T-helper 2 cell treated with Interferon-gamma antibody and Interleukin-4, amounts not matched to agents 100 ng/mL and 5 ng/mL, for 36 hours (primary cell): ENCODE measurements at regions not wholly inside any gene's neighbourhood (a gene's known extent, or its start where the extent isn't known, plus 50 kb on each side); places are given as distances from the start of the nearest gene placed in this dataset.
"Not testable (repeated sequence)": the region's sequence is repeated elsewhere in the genome, so short reads cannot be mapped to it uniquely, and the experiment has no call there.

ENCODE experiments used
- intact Hi-C: fragments of 100-400 bp; cut with micrococcal nuclease; formaldehyde crosslinking; loops from one replicate; pipeline ENCODE4 v1.15.1; 2023

DNA sequence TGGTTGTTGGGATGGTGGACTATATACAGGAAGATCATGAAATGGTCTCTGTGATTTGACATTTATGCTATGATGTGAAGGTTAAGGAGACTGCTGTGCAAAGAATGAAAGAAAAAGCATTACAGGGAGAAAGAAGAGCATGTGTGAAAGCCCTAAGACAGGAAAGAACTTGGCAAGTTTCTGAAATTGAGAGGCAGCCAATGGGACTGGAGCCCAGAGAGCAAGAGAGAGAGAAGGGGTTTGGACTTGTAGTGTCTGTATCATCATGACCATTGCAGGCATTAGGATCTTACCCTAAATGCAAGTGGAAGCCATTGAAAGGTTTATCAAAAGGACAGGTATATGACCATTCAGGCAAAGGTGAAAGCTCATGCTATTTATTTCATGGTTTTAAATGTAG is 147.1 kb downstream of the NAA11 start:
- intact Hi-C loops: no loop called here

DNA sequence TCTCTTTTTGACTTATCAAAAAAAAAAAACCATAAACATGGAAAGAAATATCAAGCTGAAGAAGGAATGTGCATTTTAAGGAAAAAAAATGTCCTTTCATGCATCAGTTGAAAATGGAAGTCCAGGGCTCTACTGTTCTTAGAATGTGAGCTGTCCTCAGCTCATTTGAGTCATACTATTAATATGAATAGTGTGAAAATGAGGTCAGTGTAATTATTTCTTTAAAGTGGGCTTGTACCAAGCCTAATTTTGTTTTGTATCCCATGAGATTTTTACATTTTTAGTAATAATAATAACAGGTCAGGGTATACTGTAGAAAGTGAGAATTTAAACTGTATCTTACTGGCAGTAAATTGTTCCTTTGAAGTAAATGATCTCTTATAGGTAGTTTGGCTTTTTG is 148.5 kb downstream of the NAA11 start:
- intact Hi-C loops: no loop called here

DNA sequence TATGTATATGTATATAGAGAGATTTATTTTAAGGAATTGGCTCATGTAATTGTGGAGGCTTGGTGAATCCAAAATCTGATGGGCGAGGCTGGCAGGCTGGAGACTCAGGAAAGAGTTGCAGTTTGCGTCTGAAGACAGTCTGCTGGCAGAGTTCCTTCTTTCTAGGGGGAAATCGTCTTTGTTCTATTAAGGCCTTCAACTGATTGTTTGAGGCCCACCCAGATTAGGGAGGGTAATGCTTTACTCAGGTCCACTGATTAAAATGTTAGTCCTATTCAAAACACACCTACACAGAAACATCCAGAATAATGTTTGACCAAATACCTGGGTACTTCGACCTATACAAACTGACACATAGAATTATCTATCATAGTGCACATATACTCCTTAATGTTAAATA is 149.5 kb downstream of the NAA11 start:
- intact Hi-C loops: no loop called here

DNA sequence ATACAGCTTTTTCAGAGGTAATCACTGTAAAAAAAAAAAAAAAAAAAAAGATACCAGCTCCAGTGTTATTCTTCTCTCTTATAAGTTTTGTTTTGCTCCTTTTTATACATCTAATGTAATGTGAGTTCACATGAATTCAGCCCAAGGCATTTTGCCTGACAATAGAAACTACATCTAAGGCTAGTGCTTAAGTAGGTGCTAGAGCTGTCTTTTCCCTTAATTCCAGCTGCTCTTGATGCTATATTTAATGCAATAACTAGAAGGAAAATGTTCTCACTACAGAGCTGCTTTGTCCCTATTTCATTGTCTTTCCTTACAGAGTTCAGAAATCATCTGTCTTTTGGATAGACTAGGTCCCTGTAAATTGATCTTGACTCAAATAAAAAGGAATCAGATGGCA is 150.1 kb downstream of the NAA11 start:
- intact Hi-C loops: no loop called here

DNA sequence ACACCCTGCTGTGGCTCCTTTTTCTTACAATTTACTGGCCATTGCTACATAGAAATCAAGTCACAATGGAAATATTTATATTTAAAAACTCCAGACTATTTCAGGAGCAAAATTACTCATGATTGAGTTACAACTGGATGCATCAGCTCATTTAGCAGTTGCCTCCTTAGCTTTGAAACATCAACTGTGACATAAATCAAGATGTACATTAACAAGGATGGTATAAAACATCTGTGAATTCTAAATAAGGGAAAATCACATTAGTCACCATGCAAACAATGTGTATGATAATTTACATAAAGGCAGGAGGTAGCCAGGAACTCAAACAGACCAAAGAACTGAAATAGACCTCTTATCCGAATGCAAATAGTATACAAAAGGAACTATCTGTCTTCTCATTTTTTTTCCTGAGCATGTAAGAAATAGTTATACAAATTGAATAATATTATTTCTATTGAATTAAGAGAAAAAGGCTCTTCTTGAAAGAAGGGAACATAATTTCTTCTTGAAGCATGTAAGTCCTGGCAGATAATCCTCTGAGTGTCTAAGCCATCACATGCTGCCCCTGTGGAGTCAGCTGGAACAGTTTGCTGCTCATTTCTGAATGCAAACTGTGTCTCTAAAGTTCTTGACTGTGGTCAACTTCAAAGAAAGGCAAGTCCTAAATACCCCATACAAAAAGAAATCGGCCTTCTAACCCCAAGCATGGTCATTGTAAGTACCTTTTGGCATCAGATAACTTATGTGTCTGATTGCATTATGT is 151.2 kb downstream of the NAA11 start:
- intact Hi-C loops: no loop called here

DNA sequence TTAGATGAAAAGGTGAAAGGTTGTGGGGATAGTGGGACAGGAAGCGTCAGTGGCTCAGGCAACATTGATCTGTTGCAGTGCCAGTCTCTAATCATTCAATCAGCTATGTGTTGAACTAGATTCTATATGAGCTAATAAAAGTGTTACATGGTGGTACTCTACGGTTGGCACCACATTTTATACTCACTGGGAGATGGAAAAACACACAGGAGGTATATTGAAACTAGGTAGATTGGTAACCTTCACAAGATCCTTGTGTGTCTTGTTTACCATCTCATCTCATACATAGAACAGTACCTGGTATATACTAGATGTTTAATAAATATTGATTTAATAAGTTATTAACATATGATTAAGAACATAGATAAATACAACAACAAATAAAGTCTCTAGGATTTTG is 152.7 kb downstream of the NAA11 start:
- intact Hi-C loops: no loop called here

DNA sequence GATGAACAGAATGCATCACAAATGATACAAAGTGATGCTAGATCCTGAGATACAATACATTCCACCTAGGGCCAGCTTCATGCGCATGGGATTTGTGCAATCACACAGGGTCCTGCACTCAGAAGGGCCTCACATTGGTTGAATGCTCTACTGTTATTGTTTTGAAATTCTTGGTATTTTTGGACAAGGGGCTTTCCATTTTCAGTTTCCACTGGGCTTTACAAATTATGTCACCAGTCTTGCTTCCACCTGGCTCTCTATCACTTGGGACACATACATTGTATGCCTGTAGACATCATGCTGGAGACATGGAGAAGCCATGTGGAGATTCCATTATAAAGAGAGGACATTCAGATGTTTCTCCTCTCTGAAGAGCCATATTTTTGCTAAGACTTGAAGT is 155.8 kb downstream of the NAA11 start:
- intact Hi-C loops: no loop called here

DNA sequence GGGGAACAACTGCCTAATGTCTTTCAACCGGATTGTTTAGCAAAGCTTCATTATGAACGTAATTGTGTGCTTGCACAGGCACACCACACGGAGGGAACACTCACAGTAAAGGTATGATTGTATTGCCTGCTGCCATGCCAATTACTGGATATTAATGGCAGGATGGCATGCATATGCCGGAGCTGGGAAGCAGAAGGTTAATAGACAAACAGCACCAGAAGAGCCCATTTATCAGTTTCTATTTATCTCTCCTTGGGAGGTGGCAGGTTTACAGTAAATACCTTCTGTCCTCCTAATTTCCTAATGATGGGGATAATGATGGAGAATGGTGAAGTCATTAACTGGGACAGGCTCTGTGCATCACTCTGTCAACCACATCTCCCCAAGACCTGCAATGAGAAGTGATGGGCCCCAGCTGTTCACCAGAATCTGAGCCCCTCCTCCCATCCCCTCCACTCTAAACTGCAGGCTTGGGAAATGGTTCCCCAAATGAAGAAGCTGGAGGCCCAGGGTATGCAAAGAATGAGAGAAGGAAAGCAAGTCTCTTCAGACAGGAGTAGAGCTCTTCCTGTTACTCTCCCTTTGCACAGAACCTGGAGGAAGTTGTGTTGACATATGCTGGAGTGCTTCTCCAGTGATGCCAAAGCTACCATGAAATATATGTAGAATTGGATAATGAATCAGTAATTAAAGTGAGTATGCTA is 160.8 kb downstream of the NAA11 start:
- intact Hi-C loops: no loop called here

DNA sequence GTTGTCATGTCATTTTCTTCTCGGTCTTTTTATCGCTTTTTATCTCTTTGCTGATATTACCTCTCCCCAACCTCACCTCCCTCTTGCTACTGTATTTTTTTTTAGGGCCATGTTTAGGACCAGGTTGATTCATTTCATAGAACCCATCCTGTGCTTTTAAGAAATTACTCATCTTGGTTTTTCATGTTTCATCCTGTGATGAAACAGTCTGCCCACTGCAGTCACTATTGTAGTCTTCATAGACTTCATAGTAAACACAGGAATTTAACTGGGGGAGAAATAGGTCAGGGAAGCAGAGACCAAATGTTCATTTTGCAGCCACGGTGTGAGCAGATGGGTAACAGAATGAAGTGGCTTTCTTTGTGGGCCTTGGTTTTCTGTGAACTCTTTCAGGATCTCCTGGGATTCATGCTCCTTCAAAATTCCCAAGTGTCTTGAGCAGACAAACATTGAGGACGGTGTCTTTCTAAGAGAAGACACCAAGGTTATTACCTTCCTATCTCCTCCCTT is 161.8 kb downstream of the NAA11 start:
- intact Hi-C loops: no loop called here

DNA sequence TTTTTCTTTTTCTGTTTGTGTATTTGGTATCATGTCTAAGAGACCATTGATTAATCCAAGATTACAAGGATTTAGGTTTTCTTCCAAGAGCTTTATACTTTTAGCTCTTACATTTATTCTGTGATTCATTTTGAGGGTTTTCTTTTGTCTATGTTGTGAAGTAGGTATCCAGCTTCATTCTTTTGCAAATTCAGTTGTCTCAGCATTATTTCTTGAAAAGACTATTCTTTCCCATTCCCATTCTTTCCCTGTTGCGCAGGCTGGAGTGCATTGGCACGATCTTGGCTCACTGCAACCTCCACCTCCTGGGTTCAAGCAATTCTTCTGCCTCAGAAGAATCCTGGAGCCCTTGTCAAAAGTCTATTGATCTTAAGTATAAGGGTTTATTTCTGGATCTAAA is 164.9 kb downstream of the NAA11 start:
- intact Hi-C loops: no loop called here

DNA sequence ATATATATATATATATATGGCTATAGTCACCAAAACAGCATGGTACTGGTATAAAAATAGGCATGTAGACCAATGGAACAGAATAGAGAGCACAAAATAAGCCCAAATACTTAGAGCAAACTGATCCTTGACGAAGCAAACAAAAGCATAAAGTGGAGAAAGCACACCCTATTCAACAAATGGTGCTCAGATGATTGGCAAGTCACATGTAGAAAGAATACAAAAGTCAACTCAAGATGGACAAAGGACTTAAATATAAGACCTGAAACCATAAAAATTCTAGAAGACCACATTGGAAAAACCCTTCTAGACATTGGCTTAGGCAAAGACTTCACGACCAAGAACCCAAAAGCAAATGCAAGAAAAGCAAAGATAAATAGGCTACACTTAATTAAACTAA is 167.2 kb downstream of the NAA11 start:
- intact Hi-C loops: not testable (repeated sequence)

DNA sequence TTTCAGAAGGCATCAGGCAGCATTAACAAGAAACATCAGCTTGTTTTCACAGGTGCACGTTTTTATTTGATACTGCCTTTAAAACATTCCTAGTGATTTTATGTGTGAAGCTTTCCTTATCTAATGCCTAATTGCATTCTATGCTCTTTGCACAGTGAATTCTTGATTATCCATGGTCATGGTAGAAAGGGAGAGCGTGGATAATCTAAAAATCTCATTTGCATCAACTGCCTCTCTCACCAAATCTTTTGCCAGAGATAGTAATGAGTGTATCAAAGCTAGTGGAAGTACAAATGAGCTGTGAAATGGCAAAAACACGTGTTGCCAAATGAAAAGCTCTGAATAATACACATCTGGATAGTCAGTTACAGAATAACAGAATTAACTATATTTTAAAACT is 170.5 kb downstream of the NAA11 start:
- intact Hi-C loops: no loop called here

DNA sequence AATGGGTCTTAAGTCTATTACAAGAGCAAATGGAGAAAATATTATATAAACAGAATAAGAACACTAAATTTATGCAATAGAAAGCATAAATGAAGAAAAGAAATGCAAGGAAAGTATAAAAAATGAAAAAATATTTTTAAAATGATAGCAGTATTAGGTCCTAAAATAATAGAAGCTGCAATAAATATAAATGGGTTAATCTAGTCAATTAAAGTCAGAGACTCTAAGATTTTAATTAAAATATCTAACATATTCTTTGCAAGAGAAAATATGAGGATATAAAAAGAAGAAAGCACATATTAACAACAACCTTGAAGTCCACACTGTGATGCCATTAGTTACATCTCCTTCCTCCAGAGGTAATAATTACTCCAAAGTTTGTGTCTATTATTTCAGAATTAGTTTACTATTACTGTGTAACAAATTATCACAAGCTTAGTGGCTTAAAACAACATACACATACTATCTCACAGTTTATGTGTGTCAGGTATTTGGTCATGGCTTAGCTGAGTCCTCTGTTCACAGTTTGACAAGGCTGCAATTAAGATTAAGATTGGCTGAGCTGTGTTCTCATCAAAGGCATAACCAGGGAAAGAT is 174.9 kb downstream of the NAA11 start:
- intact Hi-C loops: no loop called here

DNA sequence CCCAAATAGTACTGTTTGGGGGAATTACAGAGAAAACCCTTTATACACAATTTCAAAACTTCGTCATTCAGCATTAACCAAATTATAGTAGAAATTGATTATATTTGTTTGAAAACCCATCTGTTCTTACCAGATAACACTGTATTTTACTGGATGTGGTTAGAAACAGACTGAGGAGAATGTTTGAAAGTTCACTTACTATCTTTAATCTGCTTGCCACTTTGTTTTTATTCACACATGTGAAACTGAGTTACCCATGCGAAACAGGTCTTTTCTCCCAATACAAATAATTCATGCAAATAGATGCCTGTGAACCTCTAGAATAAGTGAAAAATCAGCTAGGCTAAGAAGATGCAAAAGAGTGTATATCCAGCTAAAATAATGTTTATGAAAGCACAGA is 177.5 kb downstream of the NAA11 start:
- intact Hi-C loops: no loop called here

DNA sequence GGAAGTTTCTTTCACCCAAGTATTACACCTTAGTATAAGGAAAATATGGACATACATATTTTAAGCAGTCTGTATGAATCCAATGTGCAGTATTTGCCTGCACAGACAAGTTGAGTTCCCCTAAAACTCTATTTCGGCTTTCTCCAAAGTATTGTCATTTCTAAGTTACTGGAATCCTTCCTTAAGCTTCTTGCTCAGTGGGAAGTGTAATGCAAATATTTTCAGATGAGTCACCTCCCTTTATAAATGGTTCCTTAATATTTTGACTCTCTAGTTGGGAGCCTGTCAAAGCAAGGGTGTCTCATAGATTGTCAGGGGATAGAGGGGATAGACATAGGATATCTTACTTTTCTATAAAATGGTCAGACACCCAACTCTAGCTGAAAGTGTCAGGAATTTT is 178.6 kb downstream of the NAA11 start:
- intact Hi-C loops: no loop called here

DNA sequence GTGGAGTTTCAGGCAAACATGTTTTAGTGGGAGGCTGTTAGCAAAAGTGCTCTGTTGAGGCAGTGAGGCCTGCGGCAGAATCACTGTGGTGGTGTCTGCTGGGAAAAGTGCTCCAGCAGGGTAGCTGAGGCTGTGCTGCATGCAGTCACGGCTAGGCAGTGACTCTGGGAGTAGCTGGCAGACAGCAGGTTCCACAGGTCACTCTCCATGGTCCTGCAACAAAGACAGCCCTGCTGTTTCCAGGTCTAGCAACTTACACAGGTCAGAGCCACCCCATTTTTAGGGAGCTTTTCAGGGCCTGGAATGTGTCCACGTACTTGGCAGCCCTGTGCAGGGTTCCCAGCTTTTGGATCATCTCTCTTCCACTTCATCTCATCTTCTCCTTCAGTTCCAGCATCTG is 184.3 kb downstream of the NAA11 start:
- intact Hi-C loops: no loop called here

DNA sequence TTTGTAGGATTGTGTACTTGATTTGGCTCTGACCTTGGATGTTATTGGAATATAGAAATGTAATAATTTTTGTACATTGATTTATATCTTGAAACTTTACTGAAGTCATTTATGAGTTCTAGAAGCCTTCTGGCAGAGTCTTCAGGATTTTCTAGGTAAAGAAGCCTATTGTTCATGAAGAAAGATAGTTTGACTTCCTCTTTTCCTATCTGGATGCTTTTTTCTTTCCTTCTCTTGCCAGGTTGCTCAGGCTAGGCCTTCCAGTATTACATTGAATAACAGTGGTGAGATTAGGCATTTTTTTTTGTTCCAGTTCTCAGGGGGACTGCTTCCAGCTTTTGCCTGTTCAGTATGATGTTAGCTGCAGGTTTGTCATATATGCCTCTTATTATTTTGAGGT is 191.1 kb downstream of the NAA11 start:
- intact Hi-C loops: no loop called here

DNA sequence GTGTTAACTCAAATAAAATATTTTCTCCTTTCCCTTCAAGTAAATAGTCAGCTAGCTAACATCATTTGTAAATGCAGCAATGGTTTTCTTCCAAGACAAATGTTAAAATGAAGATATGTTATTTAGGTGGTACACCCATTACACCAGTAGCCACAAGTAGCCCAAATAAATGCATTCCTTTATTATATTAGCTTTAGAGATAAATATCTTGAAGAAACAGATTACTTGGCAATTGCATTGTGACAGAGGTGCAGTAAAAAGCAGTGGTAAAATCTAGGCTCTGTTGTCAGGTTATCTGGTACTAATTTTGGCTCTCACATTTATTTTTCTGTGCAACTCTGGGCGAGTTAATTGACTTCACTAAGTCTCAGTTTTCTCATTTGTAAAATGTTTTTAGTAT is 193.0 kb downstream of the NAA11 start:
- intact Hi-C loops: no loop called here

DNA sequence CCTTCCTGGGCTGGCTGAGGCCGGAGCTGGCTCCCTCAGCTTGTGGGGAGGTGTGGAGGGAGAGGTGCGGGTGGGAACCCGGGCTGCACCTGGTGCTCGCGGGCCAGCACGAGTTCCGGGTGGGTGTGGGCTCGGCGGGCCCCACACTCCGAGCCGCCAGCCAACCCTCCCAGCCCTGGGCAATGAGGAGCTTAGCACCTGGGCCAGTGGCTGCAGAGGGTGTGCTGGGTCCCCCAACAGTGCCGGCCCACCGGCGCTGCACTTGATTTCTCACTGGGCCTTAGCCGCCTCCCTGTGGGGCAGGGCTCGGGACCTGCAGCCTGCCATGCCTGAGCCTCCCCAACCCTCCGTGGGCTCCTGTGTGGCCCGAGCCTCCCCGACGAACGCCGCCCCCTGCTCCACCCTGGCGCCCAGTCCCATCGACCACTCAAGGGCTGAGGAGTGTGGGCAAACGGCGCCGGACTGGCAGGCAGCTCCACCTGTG is 182.7 kb upstream of the PAQR3 start:
- intact Hi-C loops: no loop called here

DNA sequence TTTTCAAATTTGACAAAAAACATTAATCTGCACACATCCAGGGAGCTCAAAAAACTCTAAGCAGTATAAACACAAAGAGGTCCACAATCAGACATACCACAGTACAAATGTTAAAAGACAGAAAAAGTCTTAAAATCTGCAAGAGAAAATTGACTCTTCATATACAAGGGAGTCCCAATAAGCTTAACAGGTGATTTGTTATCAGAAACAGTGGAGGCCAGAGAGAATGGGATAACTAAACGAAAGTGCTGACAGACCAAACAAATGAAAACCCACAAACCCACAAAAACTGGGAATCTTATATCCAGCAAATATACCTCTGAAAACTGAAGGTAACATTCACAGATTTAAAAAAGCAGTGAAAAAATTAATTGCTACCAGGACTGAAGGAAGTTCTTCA is 182.0 kb upstream of the PAQR3 start:
- intact Hi-C loops: no loop called here

DNA sequence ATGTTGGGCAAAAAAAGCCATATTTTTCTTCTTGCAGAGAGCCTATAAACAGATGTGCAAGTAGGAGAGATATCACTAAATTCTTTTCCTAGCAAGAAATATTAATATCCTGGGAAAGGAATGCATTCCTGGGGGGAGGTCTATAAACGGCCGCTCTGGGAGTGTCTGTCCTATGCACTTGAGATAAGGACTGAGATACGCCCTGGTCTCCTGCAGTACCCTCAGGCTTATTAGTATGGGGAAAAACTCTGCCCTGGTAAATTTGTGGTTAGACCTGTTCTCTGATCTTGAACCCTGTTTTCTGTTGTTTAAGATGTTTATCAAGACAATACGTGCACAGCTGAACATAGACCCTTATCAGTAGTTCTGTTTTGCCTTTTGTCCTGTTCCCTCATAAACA is 177.8 kb upstream of the PAQR3 start:
- intact Hi-C loops: not testable (repeated sequence)

DNA sequence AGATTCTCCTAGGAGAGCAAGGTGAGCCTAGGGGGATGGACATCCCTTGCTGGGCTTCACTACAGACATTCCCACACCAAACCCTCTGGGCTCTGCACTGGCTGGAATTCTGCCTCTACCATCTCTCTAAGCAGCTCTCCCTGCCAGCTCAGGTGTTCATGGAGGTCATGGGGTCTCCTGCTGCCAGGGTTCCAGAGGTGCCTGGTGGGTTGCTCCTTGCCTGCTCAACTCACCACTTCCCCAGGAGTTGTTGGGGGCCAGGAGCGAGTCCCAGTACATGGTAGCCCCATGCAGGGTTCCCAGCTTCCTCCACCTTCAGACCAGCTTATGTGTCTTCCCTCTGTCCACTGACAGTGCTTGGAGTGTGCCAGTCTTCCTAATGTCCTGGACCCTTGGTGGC is 167.8 kb upstream of the PAQR3 start:
- intact Hi-C loops: no loop called here
